ENCODE measurements at regions not wholly inside any gene's neighbourhood (a gene's known extent, or its start where the extent isn't known, plus 50 kb on each side); places are given as distances from the start of the nearest gene placed in this dataset.
"Not testable (repeated sequence)": the region's sequence is repeated elsewhere in the genome, so short reads cannot be mapped to it uniquely, and the experiment has no call there.

GRCh38 chr4:112086036-112086434 is 59.2 kb upstream of the FAM241A start:
- no peak overlapping the region for H3K4me3 Mint-ChIP-seq
- Histone ChIP-seq H3K9ac (ENCODE audit: insufficient read depth, low read length, poor library complexity, severe bottlenecking) (no peak overlapping the region), H3K27ac (ENCODE audit: low read depth in 1 of 2, low read length in 2 of 2) (peak overlapping the region; percentile 59 to 87), H3K36me3 (replicated peaks in 1 of 2; ENCODE audit: control insufficient read depth in 1 of 2, insufficient read depth in 2 of 2, low read length in 2 of 2) (no peaks in the 10 kb centered on the region), H3K27me3 (ENCODE audit: control insufficient read depth in 2 of 2, insufficient read depth in 2 of 2, low read length in 2 of 2) (no peaks in the 10 kb centered on the region), H3K4me1 (ENCODE audit: control insufficient read depth in 1 of 2, insufficient read depth in 2 of 2, low read length in 2 of 2) (peaks cover 34 to 37% of the 10 kb centered on the region in 2 donors), H3K79me2 (ENCODE audit: insufficient read depth, low read length) (no peaks in the 10 kb centered on the region), H3K4me3 (replicated peaks in 1 of 3; ENCODE audit: low read depth in 2 of 3, low read length in 3 of 3) (peak overlapping the region in 1 of 3 experiments; percentile 70), H3K9me3 (replicated peaks in 1 of 2; ENCODE audit: control insufficient read depth in 1 of 2, insufficient read depth in 1 of 2, low read length in 2 of 2) (no peaks in the 10 kb centered on the region), H3K4me2 (replicated peaks; ENCODE audit: extremely low read depth, low read length, poor library complexity, severe bottlenecking) (peak overlapping the region; percentile 70), H2AFZ (ENCODE audit: insufficient read depth, low read depth, low read length, poor library complexity, severe bottlenecking) (peak overlapping the region; percentile 49), H4K20me1 (ENCODE audit: insufficient read depth, low read length) (no peaks in the 10 kb centered on the region)
- peaks cover 34% of the 10 kb centered on the region for H3K4me1 Mint-ChIP-seq
- intact Hi-C loops (cut with micrococcal nuclease), result no loop called here
- no peaks in the 10 kb centered on the region for H3K36me3 Mint-ChIP-seq
- H3K27me3 Mint-ChIP-seq (ENCODE audit: low read depth in 3 of 3), result no peaks in the 10 kb centered on the region
- H3K9me3 Mint-ChIP-seq, result peaks cover 0 to 2% (median 0%) of the 10 kb centered on the region in 7 donors
- no peak for TF ChIP-seq CTCF (IDR thresholded peaks at IDR 0.05)
- DNase-seq, result no peak
- H3K27ac Mint-ChIP-seq, result peak overlapping the region; percentile 92 to 96 (median 95)

- H3K27me3 ChIP-seq (ENCODE audit: control insufficient read depth in 2 of 2, insufficient read depth in 2 of 2, low read length in 2 of 2); DNase-seq; H4K20me1 ChIP-seq (ENCODE audit: insufficient read depth, low read length); H3K36me3 ChIP-seq (replicated peaks in 1 of 2; ENCODE audit: control insufficient read depth in 1 of 2, insufficient read depth in 2 of 2, low read length in 2 of 2); H3K9me3 ChIP-seq (replicated peaks in 1 of 2; ENCODE audit: control insufficient read depth in 1 of 2, insufficient read depth in 1 of 2, low read length in 2 of 2); H3K27ac ChIP-seq (ENCODE audit: low read depth in 1 of 2, low read length in 2 of 2); H3K9me3 Mint-ChIP-seq; intact Hi-C loops (cut with micrococcal nuclease); H3K79me2 ChIP-seq (ENCODE audit: insufficient read depth, low read length); H3K4me2 ChIP-seq (replicated peaks; ENCODE audit: extremely low read depth, low read length, poor library complexity, severe bottlenecking); H2AFZ ChIP-seq (ENCODE audit: insufficient read depth, low read depth, low read length, poor library complexity, severe bottlenecking); H3K27me3 Mint-ChIP-seq (ENCODE audit: low read depth in 3 of 3); H3K36me3 Mint-ChIP-seq; H3K9ac ChIP-seq (ENCODE audit: insufficient read depth, low read length, poor library complexity, severe bottlenecking); H3K4me3 ChIP-seq (replicated peaks in 1 of 3; ENCODE audit: low read depth in 2 of 3, low read length in 3 of 3): not testable (repeated sequence)
- H3K4me1 ChIP-seq (ENCODE audit: control insufficient read depth in 1 of 2, insufficient read depth in 2 of 2, low read length in 2 of 2), result peaks cover 34 to 37% of the 10 kb centered on the region in 2 donors
- peaks cover 34% of the 10 kb centered on the region for H3K4me1 Mint-ChIP-seq
- H3K4me3 Mint-ChIP-seq, result peak overlapping the region in 1 of 2 donors; percentile 70
- peak overlapping the region in 5 of 7 donors; percentile 60 to 96 (median 95) for H3K27ac Mint-ChIP-seq
- 94% methylated on average over 6 of the region's 17 CpGs for whole genome bisulfite sequencing (ENCODE audit: insufficient coverage)
These were observed 58.6 kb upstream of the FAM241A start for GRCh38 chr4:112086661-112087060.

GRCh38 chr4:112092330-112092729 is 52.9 kb upstream of the FAM241A start:
- H3K4me1 Mint-ChIP-seq; H3K4me3 ChIP-seq (replicated peaks in 1 of 3; ENCODE audit: low read depth in 2 of 3, low read length in 3 of 3); H4K20me1 ChIP-seq (ENCODE audit: insufficient read depth, low read length); H3K4me2 ChIP-seq (replicated peaks; ENCODE audit: extremely low read depth, low read length, poor library complexity, severe bottlenecking); H3K4me1 ChIP-seq (ENCODE audit: control insufficient read depth in 1 of 2, insufficient read depth in 2 of 2, low read length in 2 of 2); H3K79me2 ChIP-seq (ENCODE audit: insufficient read depth, low read length); H3K27me3 Mint-ChIP-seq (ENCODE audit: low read depth in 3 of 3); H3K27ac ChIP-seq (ENCODE audit: low read depth in 1 of 2, low read length in 2 of 2); H3K36me3 ChIP-seq (replicated peaks in 1 of 2; ENCODE audit: control insufficient read depth in 1 of 2, insufficient read depth in 2 of 2, low read length in 2 of 2); H3K9me3 ChIP-seq (replicated peaks in 1 of 2; ENCODE audit: control insufficient read depth in 1 of 2, insufficient read depth in 1 of 2, low read length in 2 of 2); H3K4me3 Mint-ChIP-seq; H3K9me3 Mint-ChIP-seq; intact Hi-C loops (cut with micrococcal nuclease); H3K27ac Mint-ChIP-seq; DNase-seq; H3K27me3 ChIP-seq (ENCODE audit: control insufficient read depth in 2 of 2, insufficient read depth in 2 of 2, low read length in 2 of 2); H3K36me3 Mint-ChIP-seq; H2AFZ ChIP-seq (ENCODE audit: insufficient read depth, low read depth, low read length, poor library complexity, severe bottlenecking); H3K9ac ChIP-seq (ENCODE audit: insufficient read depth, low read length, poor library complexity, severe bottlenecking): not testable (repeated sequence)
- no CpG with 5 or more reads among the region's 2 CpGs for WGBS (ENCODE audit: insufficient coverage)

Measured in CD14-positive monocyte (primary cell).